Renal cortical epithelial cell (primary cell): ENCODE measurements at regions not wholly inside any gene's neighbourhood (a gene's known extent, or its start where the extent isn't known, plus 50 kb on each side); places are given as distances from the start of the nearest gene placed in this dataset.

Experiments
- DNase-seq: peaks from one replicate; pipeline ENCODE4 v3.0.0-alpha.2; 2011; ENCODE audit warnings: low read depth

GRCh38 chr4:176902710-176903323, 110.1 kb upstream of the VEGFC start:
- DNase-seq: peak; percentile 11

GRCh38 chr4:176906709-176907108, 114.0 kb upstream of the VEGFC start:
- DNase-seq: no peak

GRCh38 chr4:176910646-176911045, 117.9 kb upstream of the VEGFC start:
- DNase-seq: no peak

GRCh38 chr4:176919631-176920030, 126.9 kb upstream of the VEGFC start:
- no peak for DNase-seq

GRCh38 chr4:176920694-176921093, 128.0 kb upstream of the VEGFC start:
- DNase-seq: peak; percentile 50

GRCh38 chr4:176921256-176921655, 128.5 kb upstream of the VEGFC start:
- no peak for DNase-seq

- DNase-seq: no peak
Measured at GRCh38 chr4:176924238-176924637, 131.5 kb upstream of the VEGFC start.

- DNase-seq: no peak
Measured at GRCh38 chr4:176925962-176926361, 133.2 kb upstream of the VEGFC start.

- DNase-seq: no peak
Measured at GRCh38 chr4:176927117-176927516, 134.4 kb upstream of the VEGFC start.

- DNase-seq: peak; percentile 66
Measured at GRCh38 chr4:176927664-176928063, 134.9 kb upstream of the VEGFC start.

GRCh38 chr4:176939445-176939844, 146.7 kb upstream of the VEGFC start:
- no peak for DNase-seq

GRCh38 chr4:176945334-176945733, 152.6 kb upstream of the VEGFC start:
- peak; percentile 7 for DNase-seq

- DNase-seq: no peak
Measured at GRCh38 chr4:176949029-176949428, 156.3 kb upstream of the VEGFC start.

- no peak for DNase-seq
Measured at GRCh38 chr4:176953021-176953420, 160.3 kb upstream of the VEGFC start.

- DNase-seq: no peak
Measured at GRCh38 chr4:176957353-176958118, 164.8 kb upstream of the VEGFC start.

GRCh38 chr4:176959980-176960379, 167.3 kb upstream of the VEGFC start:
- DNase-seq: no peak

GRCh38 chr4:176963121-176963520, 170.4 kb upstream of the VEGFC start:
- DNase-seq: no peak

- peak; percentile 3 for DNase-seq
Measured at GRCh38 chr4:176964116-176964691, 171.5 kb upstream of the VEGFC start.

- no peak for DNase-seq
Measured at GRCh38 chr4:176967586-176967985, 174.9 kb upstream of the VEGFC start.

- no peak for DNase-seq
Measured at GRCh38 chr4:176968094-176968493, 175.4 kb upstream of the VEGFC start.

- DNase-seq: no peak
Measured at GRCh38 chr4:176969011-176969410, 176.3 kb upstream of the VEGFC start.

- no peak for DNase-seq
Measured at GRCh38 chr4:176970853-176971252, 178.1 kb upstream of the VEGFC start.

GRCh38 chr4:176971576-176972115, 178.9 kb upstream of the VEGFC start:
- DNase-seq: no peak
